Endodermal cell (in vitro differentiated cells): ENCODE measurements at regions not wholly inside any gene's neighbourhood (a gene's known extent, or its start where the extent isn't known, plus 50 kb on each side); places are given as distances from the start of the nearest gene placed in this dataset.

Source experiments
- DNase-seq: peaks from one replicate; pipeline ENCODE4 v3.0.0-alpha.2; 2017
- H3K27ac ChIP-seq: 2 replicates; pipeline ENCODE4 v1.5.1; 2013; ENCODE audit warnings: mild to moderate bottlenecking, low read depth, low read length, moderate library complexity
- H3K27me3 ChIP-seq: 2 replicates; pipeline ENCODE4 v1.6.1; 2013; ENCODE audit warnings: mild to moderate bottlenecking, low read length, moderate library complexity; ENCODE audit not compliant: insufficient read depth, control insufficient read depth, poor library complexity, severe bottlenecking
- H3K36me3 ChIP-seq: 2 replicates; pipeline ENCODE4 v1.7.0; 2013; ENCODE audit warnings: mild to moderate bottlenecking, low read length, moderate library complexity; ENCODE audit not compliant: control insufficient read depth, insufficient read depth
- H3K4me1 ChIP-seq: one replicate; pipeline ENCODE4 v1.7.0; 2013; ENCODE audit warnings: low read length; ENCODE audit not compliant: control insufficient read depth, insufficient read depth
- H3K4me3 ChIP-seq: 2 replicates; pipeline ENCODE4 v1.5.1; 2013; ENCODE audit warnings: mild to moderate bottlenecking, low read length, moderate library complexity
- H3K9ac ChIP-seq: 2 replicates; pipeline ENCODE4 v1.6.1; 2013; ENCODE audit warnings: mild to moderate bottlenecking, low read length, moderate library complexity; ENCODE audit not compliant: poor library complexity, severe bottlenecking; ENCODE audit errors: extremely low read depth
- H3K9me3 ChIP-seq: 2 replicates; pipeline ENCODE4 v1.6.1; 2013; ENCODE audit warnings: mild to moderate bottlenecking, low read length, moderate library complexity; ENCODE audit not compliant: control insufficient read depth
- H3K27ac Mint-ChIP-seq: 2 replicates; pipeline ENCODE4 v1.8.0; 2020; ENCODE audit warnings: mixed read lengths
- H3K27me3 Mint-ChIP-seq: 2 replicates; pipeline ENCODE4 v1.8.0; 2021; ENCODE audit warnings: mild to moderate bottlenecking, mixed read lengths; ENCODE audit not compliant: insufficient read depth
- H3K36me3 Mint-ChIP-seq: 2 replicates; pipeline ENCODE4 v1.8.0; 2020; ENCODE audit warnings: low read depth, mixed read lengths
- H3K4me1 Mint-ChIP-seq: 2 replicates; pipeline ENCODE4 v1.8.0; 2020; ENCODE audit warnings: mixed read lengths
- H3K4me3 Mint-ChIP-seq: 2 replicates; pipeline ENCODE4 v1.8.0; 2020; ENCODE audit warnings: mild to moderate bottlenecking, moderate library complexity, mixed read lengths
- H3K9me3 Mint-ChIP-seq: 2 replicates; pipeline ENCODE4 v1.8.0; 2020; ENCODE audit warnings: mild to moderate bottlenecking, mixed read lengths
- WGBS, 2 experiments: methylation state at CpG; one replicate each; pipeline versions ENCODE4 v1.1.5 to v1.1.7; 2013; ENCODE audit warnings: missing lambda C conversion rate in 2 of 2, mixed read lengths in 1 of 2; ENCODE audit not compliant: insufficient coverage in 1 of 2, insufficient read length in 1 of 2; 5-methylcytosine and 5-hydroxymethylcytosine counted together
- TF ChIP-seq, protein P1 (sequence below): fragments of 200-600 bp; sonication (generic); conservative IDR thresholded peaks from 2 replicates; pipeline ENCODE4 v1.5.0; 2021; ENCODE audit warnings: antibody characterized with exemption, mild to moderate bottlenecking

DNA sequence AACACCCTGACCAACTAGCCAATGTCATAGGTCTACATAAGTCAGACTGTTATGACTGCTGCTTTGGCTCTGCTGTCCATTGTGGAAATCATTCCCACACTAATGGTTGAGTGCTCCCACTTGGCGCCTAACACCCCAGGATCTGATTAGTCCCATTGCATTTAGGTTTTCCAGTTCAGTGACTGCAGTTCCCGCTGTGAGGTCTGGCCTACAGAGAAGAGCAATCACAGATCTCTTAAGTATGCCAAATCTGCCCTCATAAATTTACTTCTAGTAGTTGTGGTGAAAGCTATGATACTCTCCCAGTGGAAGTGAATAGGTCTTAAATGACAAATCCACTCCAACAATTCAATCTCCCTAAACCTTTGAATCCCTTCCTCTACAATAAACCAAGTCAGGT is 77.3 kb upstream of the IL2 start:
- WGBS, 2 experiments = 95 to 100% methylated on average over 1 to 2 of the region's 2 CpGs
- no peaks in the 10 kb centered on the region for H3K27me3 ChIP-seq
- Mint-ChIP-seq H3K27me3 (no peaks in the 10 kb centered on the region), H3K9me3 (no peaks in the 10 kb centered on the region), H3K4me3 (no peak overlapping the region), H3K36me3 (no peaks in the 10 kb centered on the region), H3K4me1 (no peaks in the 10 kb centered on the region), H3K27ac (no peak overlapping the region)
- no peak for DNase-seq
- no peaks in the 10 kb centered on the region for H3K36me3 ChIP-seq
- H3K9ac ChIP-seq = no peak overlapping the region
- no peaks in the 10 kb centered on the region for H3K4me1 ChIP-seq
- H3K4me3 ChIP-seq = no peak overlapping the region
- H3K9me3 ChIP-seq = peaks cover 7% of the 10 kb centered on the region
- H3K27ac ChIP-seq = no peak overlapping the region
- TF ChIP-seq, protein P1, sequence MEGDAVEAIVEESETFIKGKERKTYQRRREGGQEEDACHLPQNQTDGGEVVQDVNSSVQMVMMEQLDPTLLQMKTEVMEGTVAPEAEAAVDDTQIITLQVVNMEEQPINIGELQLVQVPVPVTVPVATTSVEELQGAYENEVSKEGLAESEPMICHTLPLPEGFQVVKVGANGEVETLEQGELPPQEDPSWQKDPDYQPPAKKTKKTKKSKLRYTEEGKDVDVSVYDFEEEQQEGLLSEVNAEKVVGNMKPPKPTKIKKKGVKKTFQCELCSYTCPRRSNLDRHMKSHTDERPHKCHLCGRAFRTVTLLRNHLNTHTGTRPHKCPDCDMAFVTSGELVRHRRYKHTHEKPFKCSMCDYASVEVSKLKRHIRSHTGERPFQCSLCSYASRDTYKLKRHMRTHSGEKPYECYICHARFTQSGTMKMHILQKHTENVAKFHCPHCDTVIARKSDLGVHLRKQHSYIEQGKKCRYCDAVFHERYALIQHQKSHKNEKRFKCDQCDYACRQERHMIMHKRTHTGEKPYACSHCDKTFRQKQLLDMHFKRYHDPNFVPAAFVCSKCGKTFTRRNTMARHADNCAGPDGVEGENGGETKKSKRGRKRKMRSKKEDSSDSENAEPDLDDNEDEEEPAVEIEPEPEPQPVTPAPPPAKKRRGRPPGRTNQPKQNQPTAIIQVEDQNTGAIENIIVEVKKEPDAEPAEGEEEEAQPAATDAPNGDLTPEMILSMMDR = no peak

DNA sequence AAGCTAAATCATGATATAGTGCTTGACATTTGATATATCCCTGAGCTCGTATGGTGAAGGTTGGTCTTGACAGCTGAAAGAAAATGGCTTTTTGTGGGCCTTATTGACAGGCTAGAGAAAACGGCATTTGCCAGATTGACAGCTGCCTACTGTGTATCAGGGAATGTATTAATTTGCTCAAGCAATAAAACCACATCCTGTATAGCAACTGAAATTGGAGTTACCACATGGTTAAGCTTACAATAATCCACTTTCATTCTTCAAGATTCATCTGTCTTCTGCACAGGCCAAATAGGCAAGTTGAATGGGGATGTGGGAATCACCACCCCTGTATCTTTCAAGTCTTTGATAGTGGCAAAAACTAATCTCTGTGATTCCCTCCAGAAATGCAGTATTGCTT is 76.2 kb upstream of the IL2 start:
- no peaks in the 10 kb centered on the region for H3K36me3 ChIP-seq
- TF ChIP-seq, protein P1 = no peak
- no peak for DNase-seq
- no peak overlapping the region for H3K4me3 ChIP-seq
- Mint-ChIP-seq H3K9me3 (no peaks in the 10 kb centered on the region), H3K4me3 (no peak overlapping the region), H3K4me1 (no peaks in the 10 kb centered on the region), H3K36me3 (no peaks in the 10 kb centered on the region), H3K27ac (no peak overlapping the region), H3K27me3 (no peaks in the 10 kb centered on the region)
- 89 to 100% methylated on average over 2 of the region's 2 CpGs for WGBS, 2 experiments
- no peak overlapping the region for H3K27ac ChIP-seq
- no peaks in the 10 kb centered on the region for H3K4me1 ChIP-seq
- H3K9me3 ChIP-seq = peaks cover 7% of the 10 kb centered on the region
- no peaks in the 10 kb centered on the region for H3K27me3 ChIP-seq
- H3K9ac ChIP-seq = no peak overlapping the region

DNA sequence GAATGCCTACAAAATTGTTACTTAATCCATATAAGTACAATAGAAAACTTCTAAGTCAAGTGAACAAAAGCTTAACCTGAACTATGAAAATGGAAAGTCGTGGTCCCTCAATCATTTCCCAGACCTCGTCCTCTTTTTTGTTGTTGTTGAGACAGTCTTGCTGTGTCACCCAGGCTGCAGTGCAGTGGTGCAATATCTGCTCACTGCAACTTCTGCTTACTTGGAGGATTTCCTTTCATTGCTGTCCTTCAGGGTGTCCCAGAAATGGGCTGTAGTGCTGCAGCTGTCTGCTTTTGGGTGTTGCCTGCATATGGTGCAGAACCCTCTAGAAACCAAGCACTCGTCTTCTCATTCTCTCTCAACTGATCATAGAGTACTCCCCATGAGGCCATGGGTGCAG is 75.0 kb upstream of the IL2 start:
- H3K4me1 Mint-ChIP-seq = no peaks in the 10 kb centered on the region
- no peaks in the 10 kb centered on the region for H3K4me1 ChIP-seq
- no peak overlapping the region for H3K27ac ChIP-seq
- H3K9me3 ChIP-seq = peaks cover 7% of the 10 kb centered on the region
- H3K27me3 ChIP-seq = no peaks in the 10 kb centered on the region
- no peaks in the 10 kb centered on the region for H3K36me3 Mint-ChIP-seq
- 94 to 95% methylated on average over 2 to 3 of the region's 3 CpGs for WGBS, 2 experiments
- H3K9me3 Mint-ChIP-seq = no peaks in the 10 kb centered on the region
- H3K4me3 ChIP-seq = no peak overlapping the region
- DNase-seq = no peak
- no peak overlapping the region for H3K27ac Mint-ChIP-seq
- no peak overlapping the region for H3K4me3 Mint-ChIP-seq
- H3K9ac ChIP-seq = no peak overlapping the region
- H3K27me3 Mint-ChIP-seq = no peaks in the 10 kb centered on the region
- H3K36me3 ChIP-seq = no peaks in the 10 kb centered on the region
- TF ChIP-seq, protein P1 = no peak
